ENCODE measurements at regions not wholly inside any gene's neighbourhood (a gene's known extent, or its start where the extent isn't known, plus 50 kb on each side); places are given as distances from the start of the nearest gene placed in this dataset.

- TF ChIP-seq CTCF (IDR thresholded peaks at IDR 0.05), result no peak
- no peak for TF ChIP-seq POLR2A (IDR thresholded peaks at IDR 0.05)
- no peak for TF ChIP-seq POLR2AphosphoS5 (IDR thresholded peaks at IDR 0.05)
Observed at GRCh38 chr4:11494232-11494631, 65.5 kb upstream of the HS3ST1 start.

All from sigmoid colon (tissue), 4 donors.